Activated CD4-positive, alpha-beta T cell treated with anti-CD3 and anti-CD28 coated beads, Interleukin-2, Interleukin-4, amounts not matched to agents 100 ng/mL and 50 ng/mL, durations not matched to agents 16 hours and 8 hours (primary cell): ENCODE measurements at regions not wholly inside any gene's neighbourhood (a gene's known extent, or its start where the extent isn't known, plus 50 kb on each side); places are given as distances from the start of the nearest gene placed in this dataset.
"Not testable (repeated sequence)": the region's sequence is repeated elsewhere in the genome, so short reads cannot be mapped to it uniquely, and the experiment has no call there.

Source experiments
- DNase-seq: peaks from one replicate; pipeline ENCODE4 v3.0.0-alpha.2; 2020; ENCODE audit warnings: low spot score

DNA sequence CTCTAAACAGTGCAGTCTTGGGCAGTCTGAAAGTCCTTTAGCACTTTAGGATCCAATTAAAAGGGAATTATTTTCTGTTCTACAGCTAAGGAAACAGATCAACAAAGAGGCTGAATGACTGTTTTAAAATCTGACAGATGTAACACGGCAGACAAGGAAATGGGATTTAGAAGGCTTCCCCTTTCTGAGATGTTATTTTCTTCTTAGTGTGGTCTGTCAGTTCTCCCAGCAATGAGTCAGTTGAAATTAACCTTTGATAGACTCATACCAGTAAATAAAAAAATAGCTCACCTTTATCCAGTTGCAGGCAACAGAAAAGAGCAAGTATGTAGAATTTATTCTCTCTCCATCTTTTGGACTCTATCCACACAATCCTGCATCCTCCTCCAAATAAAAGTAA, 98.1 kb downstream of the NEDD1 start:
- no peak for DNase-seq

DNA sequence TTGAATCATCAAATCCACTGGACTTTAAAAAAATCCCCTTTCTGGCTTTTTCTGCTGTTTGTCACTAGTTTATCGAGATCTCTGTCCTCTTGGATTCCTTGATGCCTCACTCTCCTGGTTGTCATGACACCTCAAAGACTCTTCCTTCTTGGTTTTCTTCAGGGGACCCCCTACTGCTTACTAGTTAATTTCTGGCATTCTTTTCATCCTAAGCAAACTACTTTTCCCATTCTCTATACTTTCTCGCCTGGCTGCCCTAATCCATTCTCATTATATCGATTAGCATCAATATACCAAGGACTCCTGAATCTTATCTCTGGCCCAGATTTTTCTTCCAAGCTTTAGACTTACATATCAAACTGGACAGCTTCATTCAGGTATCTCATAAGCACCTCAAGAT, 98.6 kb downstream of the NEDD1 start:
- no peak for DNase-seq

DNA sequence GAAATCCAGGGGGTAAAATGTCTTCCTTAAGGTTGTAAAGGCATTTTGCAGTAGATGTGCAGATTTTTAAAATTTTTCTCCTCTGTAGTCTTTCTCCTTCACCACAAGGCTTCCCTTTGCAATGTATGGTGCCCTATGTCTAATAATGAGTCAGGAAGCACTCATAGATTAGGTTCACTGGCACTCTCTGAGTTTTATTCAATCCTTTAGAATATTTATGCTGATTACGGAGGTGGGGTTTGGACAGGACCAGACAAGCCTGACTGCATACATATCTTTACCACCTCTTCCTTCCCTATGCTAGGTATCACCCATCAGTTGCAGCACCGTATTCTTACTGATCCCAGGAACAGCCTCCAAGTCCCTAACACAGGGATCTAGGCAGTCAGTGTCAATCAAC, 99.5 kb downstream of the NEDD1 start:
- DNase-seq: no peak

DNA sequence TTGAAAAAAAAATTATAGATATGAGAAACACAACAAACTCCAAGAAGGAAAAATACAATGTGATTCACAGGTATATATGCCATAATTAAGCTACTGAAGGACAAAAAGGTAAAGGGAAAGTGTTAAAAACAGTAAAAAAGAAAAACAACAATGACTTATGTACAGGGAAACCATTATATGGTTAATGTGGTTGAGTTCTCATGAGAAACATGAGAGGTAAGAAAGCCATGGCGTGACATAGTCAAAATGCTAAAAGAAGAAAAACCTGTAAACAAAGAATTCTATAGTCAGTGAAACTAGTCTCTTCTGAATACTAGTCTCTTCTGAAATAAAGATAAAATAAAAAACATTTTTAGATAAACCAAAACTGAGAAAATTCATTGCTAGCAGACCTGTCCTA, 109.1 kb downstream of the NEDD1 start:
- DNase-seq: no peak

DNA sequence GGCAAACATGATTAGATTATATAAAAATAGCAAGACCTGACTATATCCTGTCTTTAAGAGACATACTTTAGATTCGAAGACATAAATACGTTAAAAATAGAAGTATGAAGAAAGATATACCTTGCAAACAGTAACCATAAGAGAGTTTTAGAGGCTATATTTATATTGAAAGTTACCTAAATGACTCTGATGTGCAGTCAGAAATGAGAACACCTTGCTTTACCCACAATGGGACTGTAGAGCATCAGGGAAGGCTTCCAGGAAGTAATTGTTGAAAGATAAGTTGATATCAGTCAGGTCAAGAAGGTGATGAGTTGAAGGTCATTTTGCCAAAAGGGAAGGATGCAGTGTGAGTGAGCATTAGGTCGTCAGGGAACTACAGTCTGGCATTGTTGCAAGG, 110.2 kb downstream of the NEDD1 start:
- no peak for DNase-seq

DNA sequence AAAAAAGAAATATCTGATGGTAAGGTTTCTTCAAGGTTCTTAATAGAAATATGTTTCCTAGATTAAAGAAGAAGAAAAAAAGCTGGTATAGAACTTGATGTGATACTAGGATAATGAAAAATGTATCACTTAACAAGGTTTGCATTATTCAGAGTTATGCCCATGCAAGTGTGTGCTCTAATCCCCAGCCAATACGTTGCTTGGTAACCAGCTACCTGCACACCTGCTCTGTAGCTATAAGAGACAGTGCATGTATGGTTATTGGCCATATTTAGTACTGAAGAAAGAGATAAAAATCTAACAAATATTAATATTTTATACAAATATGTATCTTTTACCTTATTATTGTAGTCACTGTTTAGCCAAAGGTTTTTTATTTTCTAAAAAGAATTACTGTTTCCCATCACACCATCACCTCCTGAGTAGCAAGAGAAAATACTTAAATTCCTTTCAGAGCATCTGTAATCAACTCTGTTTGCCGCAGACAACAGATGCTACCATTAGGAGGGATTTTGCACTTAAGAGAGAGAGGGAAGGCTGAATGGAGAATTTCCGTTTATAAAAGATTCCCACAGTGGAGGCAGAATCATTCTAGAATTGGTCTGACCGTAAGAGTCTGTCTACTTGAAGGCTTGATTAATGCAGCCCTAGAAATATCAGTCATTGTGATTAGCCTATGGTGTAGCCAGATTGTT, 115.6 kb downstream of the NEDD1 start:
- DNase-seq: no peak

DNA sequence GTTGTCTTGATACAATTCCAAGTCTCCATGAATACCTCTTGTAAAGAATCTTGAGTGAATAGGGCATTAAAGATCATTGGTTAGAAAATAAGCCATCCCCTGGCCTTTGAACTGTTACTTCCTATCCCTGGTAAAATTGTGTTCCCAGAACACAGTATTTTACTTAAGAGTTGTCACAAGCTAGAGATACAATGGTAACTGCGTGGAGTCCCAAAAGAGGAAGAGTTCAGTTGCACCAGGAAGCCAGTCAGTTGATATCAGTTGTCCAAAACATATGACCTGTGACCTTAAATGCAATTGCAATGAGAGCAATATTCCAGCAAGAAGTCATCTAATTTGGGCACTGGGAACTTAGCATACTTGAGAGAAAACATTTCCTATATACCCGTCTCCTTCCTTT, 117.3 kb downstream of the NEDD1 start:
- DNase-seq: no peak

DNA sequence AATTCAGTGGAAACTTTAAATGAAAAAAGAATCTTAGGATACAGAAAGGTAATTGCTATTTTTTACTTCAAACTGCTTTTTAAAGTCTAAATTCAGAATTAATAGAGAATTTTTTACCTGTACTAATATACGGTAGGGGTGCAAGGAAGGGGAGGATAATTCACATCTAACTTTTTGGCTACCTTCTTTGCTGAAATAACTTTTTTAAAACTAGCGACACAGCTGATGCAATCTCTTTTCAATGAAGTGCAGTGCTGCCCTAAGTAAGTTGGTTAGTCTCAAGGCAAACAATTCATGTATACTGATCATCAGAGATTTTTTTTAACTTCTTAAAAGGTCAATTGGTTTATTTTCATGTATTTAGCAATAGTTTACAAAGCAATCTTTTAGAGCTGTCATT, 119.8 kb downstream of the NEDD1 start:
- DNase-seq: no peak

DNA sequence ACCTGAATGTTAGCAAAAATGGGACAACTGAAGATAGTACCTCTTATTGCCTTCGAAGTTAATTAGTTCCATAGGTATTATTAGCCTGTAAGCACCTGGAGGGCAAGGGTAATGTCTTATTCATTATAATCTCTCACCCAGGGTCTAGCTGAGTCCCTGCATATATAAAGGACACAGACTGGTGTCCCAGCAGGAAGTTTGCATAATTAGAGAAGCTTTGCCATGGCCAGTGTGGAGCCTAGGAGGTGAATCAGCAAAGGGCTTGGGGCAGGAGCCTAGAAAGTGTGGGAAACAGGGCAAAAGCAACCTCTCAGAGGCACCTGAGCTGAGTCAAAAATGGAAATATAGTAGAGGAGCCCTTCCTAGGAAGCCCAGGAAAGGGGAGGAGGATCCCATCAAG, 120.4 kb downstream of the NEDD1 start:
- DNase-seq: no peak

DNA sequence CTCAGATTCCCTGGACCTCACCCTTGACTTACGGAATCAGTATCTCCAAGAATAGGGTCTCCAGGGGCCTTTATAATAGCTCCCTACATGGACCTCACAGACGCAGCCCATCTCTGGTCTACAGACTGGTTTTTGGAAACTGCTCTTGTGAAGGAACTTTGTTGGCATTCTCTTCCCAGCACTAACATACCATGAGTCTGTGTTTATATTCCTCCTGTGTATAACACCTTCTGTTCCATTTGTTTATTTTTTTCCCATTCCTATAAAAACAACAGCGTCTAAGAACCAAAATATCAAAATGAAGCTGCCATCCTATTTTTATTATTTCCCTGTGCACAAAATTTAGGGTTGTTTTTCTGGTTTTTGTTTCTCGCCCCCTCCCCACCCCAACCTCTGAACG, 131.1 kb downstream of the NEDD1 start:
- no peak for DNase-seq

DNA sequence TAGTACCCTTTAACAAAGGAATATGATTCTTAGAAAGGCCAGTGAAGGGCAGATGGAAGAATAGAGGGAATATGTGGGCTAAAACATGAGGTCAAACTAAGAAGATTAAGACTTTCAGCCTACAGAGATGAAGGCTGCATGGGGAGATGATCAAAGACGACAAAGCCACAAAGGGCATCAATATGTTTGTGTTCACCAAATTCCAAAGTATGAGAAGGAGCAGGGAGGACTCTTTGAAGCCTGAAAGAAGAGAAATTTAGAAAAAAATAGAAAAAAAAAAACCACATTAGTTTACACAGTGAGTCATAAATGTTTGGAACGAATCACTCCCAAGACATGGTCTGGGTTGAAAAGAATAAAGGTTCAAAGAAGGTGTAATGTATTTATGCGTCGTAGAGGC, 131.8 kb downstream of the NEDD1 start:
- DNase-seq: no peak

DNA sequence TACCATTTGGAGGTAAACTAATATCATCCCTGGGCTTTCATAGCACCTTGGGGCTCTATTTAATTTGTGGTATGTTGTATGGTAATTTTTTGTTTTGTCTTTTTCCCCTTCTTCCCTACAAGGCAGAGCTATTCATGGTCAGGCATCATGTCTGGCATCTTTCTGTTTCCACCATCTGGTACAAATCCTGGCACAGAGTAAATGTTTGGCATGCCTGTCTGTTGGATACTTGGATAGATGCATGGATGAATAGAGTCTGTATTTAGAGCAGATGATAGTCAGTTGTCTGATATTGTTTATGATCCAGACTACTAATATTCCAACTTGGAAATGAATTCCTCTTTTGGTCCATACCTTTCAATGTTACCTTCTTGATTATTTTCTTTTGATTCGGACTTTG, 139.8 kb downstream of the NEDD1 start:
- DNase-seq: no peak

DNA sequence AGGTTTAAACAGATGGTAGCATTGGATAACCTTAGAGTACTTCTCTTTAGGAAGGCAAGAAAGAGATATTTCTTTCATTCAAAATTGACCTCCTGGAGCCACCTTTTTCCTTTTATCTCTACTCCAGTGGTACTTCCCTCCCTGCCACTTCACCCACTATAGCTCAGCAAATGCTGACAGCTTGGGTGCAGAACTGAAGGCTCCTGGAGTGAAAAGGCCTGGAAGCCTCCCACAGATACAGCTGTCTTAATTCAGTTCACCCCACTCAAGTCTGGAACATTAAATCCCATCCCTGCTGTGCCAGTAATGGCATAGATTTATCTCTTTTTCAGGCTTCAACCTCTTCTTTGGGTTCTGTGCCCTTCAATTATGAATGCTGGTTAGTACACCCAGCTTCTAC, 140.3 kb downstream of the NEDD1 start:
- DNase-seq: no peak

DNA sequence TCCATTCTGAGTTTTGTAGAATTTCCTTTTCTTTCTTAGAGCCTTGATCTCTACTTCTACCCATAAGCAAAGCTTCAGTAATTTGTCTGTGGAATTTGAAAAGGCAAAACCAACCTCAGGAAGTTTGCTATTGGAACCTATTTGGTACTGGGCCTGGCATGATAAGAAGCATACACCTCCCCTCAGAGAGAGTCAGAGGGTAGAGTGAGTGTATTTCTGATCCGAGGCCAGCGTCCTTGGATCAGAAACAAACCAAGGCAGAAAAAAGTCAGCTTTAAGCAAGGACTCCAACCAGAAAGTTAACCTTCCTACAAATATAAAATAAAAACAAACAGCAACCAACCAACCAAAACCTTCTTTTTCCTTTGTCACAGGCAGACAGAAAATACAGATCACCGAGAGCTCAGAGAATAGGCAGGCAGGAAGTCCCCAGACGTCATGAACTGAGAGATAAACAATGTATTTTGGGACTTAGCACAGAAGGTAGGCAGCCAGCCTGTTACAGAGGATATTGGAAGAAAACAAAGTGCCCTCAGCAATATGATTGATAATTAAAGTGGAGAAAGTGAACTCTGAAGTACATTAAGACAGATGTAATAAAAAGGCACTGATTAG, 141.5 kb downstream of the NEDD1 start:
- DNase-seq: no peak

DNA sequence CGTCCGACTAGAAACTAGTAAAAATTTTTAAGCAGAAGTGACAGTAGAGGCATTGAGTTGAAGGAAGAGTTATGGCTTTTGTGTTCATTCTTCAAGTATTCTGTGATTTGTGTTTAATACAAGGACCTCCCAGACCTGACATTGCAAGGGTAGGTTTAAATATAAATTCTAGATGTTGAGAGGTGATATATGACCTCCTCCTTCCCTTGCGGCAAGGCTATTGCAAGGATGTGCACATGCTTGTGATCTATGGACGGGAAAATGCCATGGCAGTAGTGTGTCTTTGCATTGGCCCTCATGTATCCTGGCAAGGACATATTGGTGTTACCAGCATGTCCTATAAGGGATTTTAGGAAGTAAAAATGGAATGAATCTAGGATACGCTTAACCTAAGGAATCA, 143.5 kb downstream of the NEDD1 start:
- no peak for DNase-seq

DNA sequence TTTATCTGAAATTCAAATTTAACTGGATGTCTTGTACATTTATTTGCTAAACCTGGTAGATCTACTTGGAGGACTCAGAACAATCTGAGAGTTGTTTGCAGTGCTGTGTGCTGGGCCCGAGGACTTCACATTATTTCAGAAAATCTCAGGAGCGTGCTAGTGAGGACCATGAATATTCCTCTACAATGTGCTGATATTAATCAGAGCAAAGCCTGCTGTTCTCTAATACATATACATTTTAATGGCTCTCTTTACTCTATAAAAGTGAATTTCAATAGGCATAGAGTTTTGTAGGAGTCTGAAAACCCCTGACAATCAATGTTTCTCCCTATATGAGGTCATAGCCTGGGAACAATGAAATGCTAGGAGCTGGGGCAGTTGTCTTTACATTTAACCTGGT, 144.3 kb downstream of the NEDD1 start:
- DNase-seq: no peak

DNA sequence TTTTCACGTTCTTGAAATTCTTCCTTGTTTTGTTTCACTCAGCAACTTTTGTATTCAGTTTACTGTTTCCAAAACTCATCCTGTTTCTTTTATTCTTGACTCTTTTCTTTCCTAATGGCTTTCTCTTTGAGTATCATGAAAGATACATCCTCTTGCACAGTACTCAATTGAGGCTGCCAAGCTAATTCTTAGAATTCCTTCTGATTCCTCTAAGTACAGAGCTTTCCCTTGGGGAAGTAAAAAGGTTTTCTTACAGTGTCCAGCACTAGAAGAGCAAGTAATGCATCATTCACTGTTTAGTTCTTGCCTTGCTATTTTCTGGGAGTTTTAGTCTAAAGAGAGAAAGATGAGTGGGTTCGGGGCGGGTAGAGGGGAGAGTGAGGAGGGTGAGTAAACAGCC, 154.1 kb downstream of the NEDD1 start:
- no peak for DNase-seq

DNA sequence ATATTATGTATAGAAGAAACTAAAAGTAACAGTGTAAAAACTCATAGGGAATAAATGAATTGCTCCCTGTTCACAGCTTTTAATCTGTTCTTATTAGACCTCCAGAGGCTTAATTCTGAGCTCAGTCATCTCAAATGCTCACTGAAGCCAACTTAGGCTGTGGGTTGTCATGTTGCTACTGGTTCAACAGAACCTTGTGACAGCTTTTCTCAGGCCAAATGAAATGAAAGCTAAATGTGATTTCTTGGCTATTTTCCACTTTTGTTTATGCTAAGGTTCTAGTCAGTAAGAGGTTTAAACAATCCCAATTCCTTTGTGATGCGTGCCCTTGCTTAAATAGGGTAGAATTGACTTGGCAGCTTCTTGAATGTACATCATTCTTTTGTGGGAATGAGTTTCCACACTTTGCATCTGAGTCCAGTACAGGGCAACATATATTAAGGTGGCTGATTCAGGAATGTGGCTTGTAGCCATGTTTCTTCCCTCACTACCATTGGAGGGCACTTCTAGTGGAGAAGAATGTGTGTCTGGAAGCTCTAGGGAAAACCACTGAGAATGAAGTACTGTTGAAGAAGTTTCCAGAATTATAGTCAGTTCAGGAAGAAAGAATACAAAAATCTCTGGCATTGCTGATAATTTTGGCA, 156.4 kb downstream of the NEDD1 start:
- no peak for DNase-seq

DNA sequence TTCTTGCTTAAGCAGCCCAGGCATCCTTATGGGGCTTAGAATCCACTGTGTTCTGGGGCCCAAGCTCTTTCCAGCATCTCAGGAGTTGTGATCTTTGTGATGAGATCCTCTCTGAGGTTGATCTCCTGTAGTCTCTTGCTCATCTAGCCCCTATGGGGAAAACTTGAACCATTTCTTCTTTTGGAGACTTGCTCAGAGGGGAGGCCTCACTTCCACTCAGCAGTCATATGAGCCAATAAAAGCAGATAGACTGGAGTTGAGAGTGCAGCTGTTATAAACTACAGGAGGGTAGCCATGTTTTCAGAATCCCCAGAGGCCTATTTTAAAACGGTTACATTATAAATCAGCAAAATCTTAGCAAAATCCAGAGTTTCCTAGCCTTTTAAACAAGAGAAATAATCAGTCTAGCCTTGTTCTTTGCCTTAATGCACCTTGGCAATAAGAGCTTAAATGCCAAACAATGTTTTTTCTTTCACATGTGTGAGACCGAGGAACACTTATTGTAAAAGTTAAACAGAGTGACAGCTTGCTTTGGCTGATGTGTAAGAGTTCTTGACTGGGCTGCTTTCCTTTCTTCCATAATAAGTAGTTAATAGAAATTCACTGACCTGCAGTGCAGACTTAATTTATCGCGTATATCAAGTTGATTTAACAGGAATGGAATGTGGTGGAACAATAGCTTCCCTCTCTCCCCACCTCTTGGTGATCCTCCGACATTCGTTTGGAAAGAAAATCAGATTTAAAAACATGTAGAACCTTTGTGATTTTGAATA, 168.3 kb downstream of the NEDD1 start:
- no peak for DNase-seq

DNA sequence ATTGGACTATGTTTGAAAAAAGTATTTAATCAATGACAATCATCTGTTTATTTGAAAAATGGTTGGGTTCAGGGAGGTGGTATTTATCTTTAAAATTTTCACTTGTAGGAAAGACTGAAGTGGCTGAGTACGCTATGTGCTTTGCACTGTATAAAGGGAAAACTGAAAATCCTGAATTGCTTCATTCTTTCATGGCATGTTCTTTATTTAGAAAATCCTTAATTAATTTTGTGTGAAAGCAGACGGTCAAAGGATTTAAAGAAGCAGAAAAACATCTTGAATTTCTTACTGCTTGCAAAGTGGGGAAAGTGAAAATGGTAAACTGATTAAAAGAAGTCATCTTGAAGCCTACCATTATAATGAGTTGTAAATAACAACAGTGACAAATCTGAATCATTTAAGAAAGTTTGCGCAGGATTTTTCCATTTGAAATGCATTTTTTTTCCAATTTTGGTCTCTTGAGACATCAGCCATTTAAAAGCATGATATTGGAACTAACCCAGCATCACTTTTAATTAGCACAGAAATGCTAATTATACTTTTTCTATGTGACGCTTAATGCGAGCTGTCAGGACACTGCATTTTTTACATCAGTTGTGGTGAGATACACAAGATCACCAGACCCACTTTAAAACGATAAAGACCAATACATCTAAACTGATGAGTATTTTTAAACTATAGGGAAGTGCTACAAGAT, 169.0 kb downstream of the NEDD1 start:
- no peak for DNase-seq

DNA sequence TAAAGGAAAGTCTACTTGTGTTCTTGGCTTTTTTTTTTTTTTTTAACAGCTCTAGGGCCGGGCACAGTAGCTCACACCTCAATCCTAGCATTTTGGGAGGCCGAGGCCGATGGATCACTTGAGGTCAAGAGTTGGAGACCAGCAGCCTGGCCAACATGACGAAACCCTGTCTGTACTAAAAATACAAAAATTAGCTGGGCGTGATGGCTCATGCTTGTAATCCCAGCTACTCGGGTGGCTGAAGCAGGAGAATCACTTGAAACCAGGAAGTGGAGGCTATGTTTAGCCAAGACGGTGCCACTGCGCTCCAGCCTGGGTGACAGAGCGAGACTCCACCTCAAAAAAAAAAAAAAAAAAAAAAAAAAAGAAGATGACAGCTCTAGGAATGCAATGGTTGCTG, 169.9 kb downstream of the NEDD1 start:
- DNase-seq: not testable (repeated sequence)

DNA sequence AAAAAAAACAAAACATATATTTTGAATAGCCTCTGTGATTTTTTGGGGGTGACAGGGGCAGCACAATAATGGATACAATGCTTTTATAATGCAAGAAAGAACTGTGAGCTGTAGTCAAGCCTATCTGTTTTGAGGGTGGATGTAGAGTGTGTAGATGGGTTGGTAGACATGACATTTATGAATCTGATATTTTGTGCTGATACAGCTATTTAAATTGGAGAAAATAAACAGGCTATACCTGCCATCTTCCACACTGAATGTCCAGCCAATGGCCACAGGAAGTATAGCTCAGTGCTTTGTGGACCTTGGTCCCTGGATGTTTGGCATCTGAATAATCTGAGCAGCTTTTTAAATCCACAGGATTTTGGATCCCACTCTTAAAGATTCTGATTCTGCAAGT, 175.0 kb downstream of the NEDD1 start:
- DNase-seq: no peak
